ENCODE measurements at regions not wholly inside any gene's neighbourhood (a gene's known extent, or its start where the extent isn't known, plus 50 kb on each side); places are given as distances from the start of the nearest gene placed in this dataset.

DNA sequence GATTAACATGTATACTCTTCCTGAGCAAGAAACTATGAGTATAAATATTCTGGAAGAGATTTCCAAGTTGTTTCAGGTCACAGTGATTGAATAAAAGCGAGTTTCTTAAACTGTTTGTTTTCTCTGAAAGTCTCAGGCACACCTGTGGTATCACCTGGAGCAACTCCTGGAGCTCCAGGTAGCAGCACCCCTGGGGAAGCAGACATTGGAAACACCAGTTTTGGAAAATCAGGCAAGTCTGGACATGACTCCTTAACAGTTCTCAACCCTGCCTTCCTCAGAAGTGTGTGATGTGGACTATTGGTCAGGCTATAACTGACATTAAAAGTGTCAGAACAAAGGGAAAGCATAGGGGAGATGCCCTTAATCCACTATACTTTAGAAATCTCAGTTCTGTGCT, 217.6 kb upstream of the CNTN1 start:
- DNase-seq (ENCODE audit: extremely low read depth, insufficient read length), result no peak
- no peaks in the 10 kb centered on the region for H3K27me3 ChIP-seq (replicated peaks; ENCODE audit: control insufficient read depth, insufficient read depth, low read length)
- TF ChIP-seq, protein P1, sequence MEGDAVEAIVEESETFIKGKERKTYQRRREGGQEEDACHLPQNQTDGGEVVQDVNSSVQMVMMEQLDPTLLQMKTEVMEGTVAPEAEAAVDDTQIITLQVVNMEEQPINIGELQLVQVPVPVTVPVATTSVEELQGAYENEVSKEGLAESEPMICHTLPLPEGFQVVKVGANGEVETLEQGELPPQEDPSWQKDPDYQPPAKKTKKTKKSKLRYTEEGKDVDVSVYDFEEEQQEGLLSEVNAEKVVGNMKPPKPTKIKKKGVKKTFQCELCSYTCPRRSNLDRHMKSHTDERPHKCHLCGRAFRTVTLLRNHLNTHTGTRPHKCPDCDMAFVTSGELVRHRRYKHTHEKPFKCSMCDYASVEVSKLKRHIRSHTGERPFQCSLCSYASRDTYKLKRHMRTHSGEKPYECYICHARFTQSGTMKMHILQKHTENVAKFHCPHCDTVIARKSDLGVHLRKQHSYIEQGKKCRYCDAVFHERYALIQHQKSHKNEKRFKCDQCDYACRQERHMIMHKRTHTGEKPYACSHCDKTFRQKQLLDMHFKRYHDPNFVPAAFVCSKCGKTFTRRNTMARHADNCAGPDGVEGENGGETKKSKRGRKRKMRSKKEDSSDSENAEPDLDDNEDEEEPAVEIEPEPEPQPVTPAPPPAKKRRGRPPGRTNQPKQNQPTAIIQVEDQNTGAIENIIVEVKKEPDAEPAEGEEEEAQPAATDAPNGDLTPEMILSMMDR (IDR thresholded peaks at IDR 0.05; ENCODE audit: insufficient read depth, low read length, poor library complexity, severe bottlenecking), result no peak
- no peak overlapping the region for H3K4me3 ChIP-seq (replicated peaks; ENCODE audit: low read depth, low read length)
- H3K36me3 ChIP-seq (ENCODE audit: control insufficient read depth, insufficient read depth, low read length), result no peaks in the 10 kb centered on the region

- H3K36me3 ChIP-seq (ENCODE audit: control insufficient read depth, insufficient read depth, low read length), result no peaks in the 10 kb centered on the region
- no peaks in the 10 kb centered on the region for H3K27me3 ChIP-seq (replicated peaks; ENCODE audit: control insufficient read depth, insufficient read depth, low read length)
- TF ChIP-seq, protein P1 (IDR thresholded peaks at IDR 0.05; ENCODE audit: insufficient read depth, low read length, poor library complexity, severe bottlenecking), result no peak
- H3K4me3 ChIP-seq (replicated peaks; ENCODE audit: low read depth, low read length), result no peak overlapping the region
- no peak for DNase-seq (ENCODE audit: extremely low read depth, insufficient read length)
Measured at GRCh38 chr12:40499856-40500255, 192.4 kb upstream of the CNTN1 start.

GRCh38 chr12:40502322-40502721, 189.9 kb upstream of the CNTN1 start:
- TF ChIP-seq, protein P1 (IDR thresholded peaks at IDR 0.05; ENCODE audit: insufficient read depth, low read length, poor library complexity, severe bottlenecking), result no peak
- no peaks in the 10 kb centered on the region for H3K27me3 ChIP-seq (replicated peaks; ENCODE audit: control insufficient read depth, insufficient read depth, low read length)
- no peak overlapping the region for H3K4me3 ChIP-seq (replicated peaks; ENCODE audit: low read depth, low read length)
- no peak for DNase-seq (ENCODE audit: extremely low read depth, insufficient read length)
- H3K36me3 ChIP-seq (ENCODE audit: control insufficient read depth, insufficient read depth, low read length), result no peaks in the 10 kb centered on the region

GRCh38 chr12:40505327-40505726, 186.9 kb upstream of the CNTN1 start:
- no peak for DNase-seq (ENCODE audit: extremely low read depth, insufficient read length)

DNA sequence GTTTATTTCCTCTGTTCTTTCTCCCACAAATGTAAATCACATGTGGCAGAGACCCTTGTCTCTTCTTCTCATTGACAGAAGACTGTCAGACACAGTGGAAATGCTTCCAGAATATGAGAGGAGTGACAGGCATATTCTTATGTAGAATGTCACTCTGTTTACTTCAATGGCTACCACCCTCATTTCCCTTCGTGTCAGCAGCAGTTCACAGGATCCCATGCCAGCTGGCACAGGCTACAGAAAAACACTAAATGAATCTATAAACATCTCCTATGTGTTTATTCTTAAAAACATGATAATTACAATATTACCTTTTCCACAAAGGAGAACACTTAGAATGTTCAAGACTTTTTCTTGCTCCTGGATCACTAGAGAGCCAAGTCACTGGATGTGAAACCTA, 183.8 kb upstream of the CNTN1 start:
- TF ChIP-seq, protein P1 (IDR thresholded peaks at IDR 0.05; ENCODE audit: insufficient read depth, low read length, poor library complexity, severe bottlenecking), result no peak

More at GRCh38 chr12:40505327-40505726, 186.9 kb upstream of the CNTN1 start:
- Histone ChIP-seq H3K36me3 (ENCODE audit: control insufficient read depth, insufficient read depth, low read length) (no peaks in the 10 kb centered on the region), H3K4me3 (replicated peaks; ENCODE audit: low read depth, low read length) (no peak overlapping the region), H3K27me3 (replicated peaks; ENCODE audit: control insufficient read depth, insufficient read depth, low read length) (no peaks in the 10 kb centered on the region)
- TF ChIP-seq, protein P1 (IDR thresholded peaks at IDR 0.05; ENCODE audit: insufficient read depth, low read length, poor library complexity, severe bottlenecking), result no peak

GRCh38 chr12:40511341-40511740, 180.9 kb upstream of the CNTN1 start:
- no peak for DNase-seq (ENCODE audit: extremely low read depth, insufficient read length)
- Histone ChIP-seq H3K4me3 (replicated peaks; ENCODE audit: low read depth, low read length) (no peak overlapping the region), H3K36me3 (ENCODE audit: control insufficient read depth, insufficient read depth, low read length) (no peaks in the 10 kb centered on the region), H3K27me3 (replicated peaks; ENCODE audit: control insufficient read depth, insufficient read depth, low read length) (no peaks in the 10 kb centered on the region)
- TF ChIP-seq, protein P1 (IDR thresholded peaks at IDR 0.05; ENCODE audit: insufficient read depth, low read length, poor library complexity, severe bottlenecking), result no peak

More for the DNA sequence above, 183.8 kb upstream of the CNTN1 start:
- Histone ChIP-seq H3K36me3 (ENCODE audit: control insufficient read depth, insufficient read depth, low read length) (no peaks in the 10 kb centered on the region), H3K27me3 (replicated peaks; ENCODE audit: control insufficient read depth, insufficient read depth, low read length) (no peaks in the 10 kb centered on the region), H3K4me3 (replicated peaks; ENCODE audit: low read depth, low read length) (no peak overlapping the region)
- no peak for DNase-seq (ENCODE audit: extremely low read depth, insufficient read length)

Measured in GM06990 (cell line).